ENCODE measurements at regions not wholly inside any gene's neighbourhood (a gene's known extent, or its start where the extent isn't known, plus 50 kb on each side); places are given as distances from the start of the nearest gene placed in this dataset.

DNA sequence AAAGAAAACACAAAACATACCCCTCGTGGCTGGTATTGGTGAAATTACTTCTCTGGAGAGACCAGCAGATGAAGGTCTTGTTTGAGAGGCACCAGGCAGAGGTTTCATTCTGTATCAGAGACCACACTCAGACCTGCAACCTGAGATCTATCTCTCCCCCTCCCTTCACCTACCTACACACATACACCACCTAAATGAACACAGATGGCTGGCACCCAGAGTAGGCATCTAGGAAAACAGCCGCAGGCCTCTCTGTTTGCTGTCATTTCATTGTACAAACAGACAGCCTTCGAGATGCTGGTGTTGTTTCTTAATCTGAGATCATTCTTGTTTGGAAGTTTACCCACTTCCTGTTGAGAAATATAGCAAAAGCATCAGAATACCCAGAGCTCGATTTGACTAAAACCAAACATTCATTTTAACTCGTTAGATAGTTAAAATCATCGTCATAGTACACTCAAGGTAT is 173.9 kb upstream of the SLC25A13 start:
- TF ChIP-seq FOS (IDR thresholded peaks at IDR 0.05; ENCODE audit: borderline replicate concordance, insufficient read depth, low read length): no peak
- no peak for TF ChIP-seq EZH2 (IDR thresholded peaks at IDR 0.05; ENCODE audit: borderline replicate concordance, low read depth, low read length, severe bottlenecking)
- no peak for TF ChIP-seq JUN (IDR thresholded peaks at IDR 0.05; ENCODE audit: borderline replicate concordance, insufficient read depth, insufficient read length, low read depth)
- no peak for TF ChIP-seq POLR2A (IDR thresholded peaks at IDR 0.05; ENCODE audit: low read depth, low read length)
- no peak for TF ChIP-seq GATA2 (IDR thresholded peaks at IDR 0.05; ENCODE audit: insufficient read depth, insufficient read length, low read depth, low read length)
- TF ChIP-seq MYC (IDR thresholded peaks at IDR 0.05; ENCODE audit: low read depth, low read length): no peak
- TF ChIP-seq CTCF (IDR thresholded peaks at IDR 0.05; ENCODE audit: extremely low read depth in 1 of 2, insufficient read depth in 1 of 2, low read depth in 1 of 2, low read length in 2 of 2): no peak
- no peak for TF ChIP-seq MAX (IDR thresholded peaks at IDR 0.05; ENCODE audit: insufficient read depth, insufficient read length)
- no peak for TF ChIP-seq POLR2AphosphoS5 (IDR thresholded peaks at IDR 0.05; ENCODE audit: insufficient read depth, low read depth, low read length)
- Histone ChIP-seq H3K36me3 (ENCODE audit: control insufficient read depth in 2 of 2, extremely low read depth in 1 of 2, insufficient read depth in 2 of 2, low read length in 2 of 2) (no peaks in the 10 kb centered on the region), H3K9me3 (replicated peaks; ENCODE audit: control insufficient read depth, insufficient read depth, low read length) (no peaks in the 10 kb centered on the region), H3K9me1 (replicated peaks; ENCODE audit: control insufficient read depth, extremely low read depth, insufficient read depth, low read length) (no peaks in the 10 kb centered on the region), H3K4me1 (ENCODE audit: control insufficient read depth, extremely low read depth, insufficient read depth, low read length) (no peaks in the 10 kb centered on the region), H4K20me1 (replicated peaks; ENCODE audit: control insufficient read depth, extremely low read depth, insufficient read depth, low read length) (no peaks in the 10 kb centered on the region), H2AFZ (ENCODE audit: low read depth, low read length) (no peak overlapping the region), H3K4me2 (ENCODE audit: insufficient read depth, low read length) (no peak overlapping the region), H3K27ac (ENCODE audit: insufficient read depth, low read depth, low read length) (no peak overlapping the region), H3K79me2 (ENCODE audit: control insufficient read depth, insufficient read depth, low read length) (no peaks in the 10 kb centered on the region), H3K4me3 (replicated peaks in 1 of 3; ENCODE audit: insufficient read depth in 1 of 3, low read depth in 1 of 3, low read length in 3 of 3) (no peak overlapping the region), H3K27me3 (ENCODE audit: control insufficient read depth in 2 of 2, insufficient read depth in 2 of 2, low read length in 2 of 2) (peaks cover 1 to 3% of the 10 kb centered on the region in 2 experiments), H3K9ac (replicated peaks; ENCODE audit: extremely low read depth, insufficient read depth, low read length) (no peak overlapping the region)
- CTCF ChIA-PET: no interaction called here
- intact Hi-C loops (cut with micrococcal nuclease): no loop called here
- BruUV-seq (replicated peaks): no TSS peak
- POLR2A ChIA-PET: no interaction called here
- DNase-seq (ENCODE audit: low read depth, low spot score) (no peak), FAIRE-seq (no peak)
- dilution Hi-C loops (cut with MboI; ENCODE audit: extremely low pct_ligation_motif_present, low sequenced_read_pairs): no loop called here
